LNCAP (cell line): ENCODE measurements at regions not wholly inside any gene's neighbourhood (a gene's known extent, or its start where the extent isn't known, plus 50 kb on each side); places are given as distances from the start of the nearest gene placed in this dataset.

Experiments used
- CTCF ChIP-seq: fragments of 450-650 bp; IDR thresholded peaks from 2 replicates; pipeline ENCODE4 v1.5.1; 2017; ENCODE audit warnings: mild to moderate bottlenecking

DNA sequence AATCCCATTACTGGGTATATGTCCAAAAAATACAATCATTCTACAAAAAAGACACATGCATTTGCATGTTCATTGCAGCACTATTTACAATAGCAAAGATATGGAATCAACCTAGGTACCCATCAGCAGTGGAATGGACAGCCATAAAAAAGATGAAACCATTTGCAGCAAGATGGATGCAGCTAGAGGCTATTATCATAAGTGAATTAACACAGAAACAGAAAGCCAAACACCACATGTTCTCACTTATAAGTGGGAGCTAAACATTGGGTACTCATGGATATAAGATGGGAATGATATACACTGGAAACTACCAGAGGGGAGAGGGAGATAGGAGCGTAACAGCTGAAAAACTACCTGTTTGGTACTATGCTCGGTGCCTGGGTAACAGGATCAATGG is 154.0 kb downstream of the TMEM26 start:
- TF ChIP-seq CTCF, result no peak

DNA sequence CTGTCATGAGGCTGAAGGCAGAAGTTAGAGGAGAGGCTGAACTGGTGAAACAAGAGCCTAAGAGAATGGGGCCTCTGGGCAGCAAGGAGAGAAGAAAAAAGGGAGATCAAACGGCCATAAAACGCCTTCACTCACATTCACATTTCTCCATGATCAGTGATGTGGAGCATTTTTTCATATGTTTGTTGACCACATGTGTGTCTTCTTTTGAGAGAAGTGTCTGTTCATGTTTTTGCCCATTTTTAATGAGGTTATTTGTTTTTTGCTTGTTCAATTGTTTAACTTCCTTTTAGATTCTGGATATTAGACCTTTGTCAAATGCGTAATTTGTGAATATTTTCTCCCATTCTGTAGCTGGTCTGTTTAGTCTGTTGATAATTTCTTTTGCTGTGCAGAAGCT is 155.0 kb downstream of the TMEM26 start:
- no peak for TF ChIP-seq CTCF

- no peak for TF ChIP-seq CTCF
Observed at GRCh38 chr10:61296161-61296560, 157.0 kb downstream of the TMEM26 start.

DNA sequence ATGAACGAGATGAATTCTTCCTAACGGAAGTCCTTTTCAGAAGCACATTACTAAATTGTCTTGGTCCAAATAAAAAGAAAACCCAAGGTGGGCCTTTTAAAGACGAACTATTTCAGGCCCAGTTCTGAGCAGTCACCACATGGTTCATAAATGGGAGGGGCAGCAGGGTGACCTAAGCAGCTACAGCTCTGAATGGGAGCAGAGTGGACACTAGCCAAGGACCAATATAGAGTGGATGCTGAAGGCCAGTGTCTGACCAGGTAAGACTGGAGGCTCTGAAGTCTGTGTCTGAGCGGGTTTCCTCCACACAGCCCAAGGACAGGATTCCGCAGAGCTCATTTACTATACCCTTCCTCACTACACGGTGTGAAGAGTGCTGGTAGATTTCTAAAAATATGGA is 159.1 kb downstream of the TMEM26 start:
- TF ChIP-seq CTCF, result no peak

GRCh38 chr10:61289813-61290212 is 163.4 kb downstream of the TMEM26 start:
- no peak for TF ChIP-seq CTCF

DNA sequence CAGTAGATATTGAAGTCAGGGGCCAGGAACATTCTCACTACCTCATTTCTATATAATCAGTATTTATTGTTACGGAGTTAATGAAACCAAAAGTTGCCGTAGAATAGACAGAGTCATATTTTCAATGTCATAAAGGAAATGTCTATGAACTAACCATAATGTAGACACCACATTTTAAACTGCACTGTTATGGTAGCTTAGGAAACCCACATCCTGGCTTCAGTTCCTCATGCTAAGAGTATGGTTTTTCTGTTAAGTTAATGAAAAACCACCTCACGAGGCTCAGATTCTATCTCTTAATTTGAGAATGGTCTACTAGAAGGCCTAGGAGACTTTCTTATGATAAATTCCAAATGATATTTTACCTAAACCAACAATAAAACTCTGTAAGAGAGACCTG is 166.5 kb downstream of the TMEM26 start:
- TF ChIP-seq CTCF, result no peak

DNA sequence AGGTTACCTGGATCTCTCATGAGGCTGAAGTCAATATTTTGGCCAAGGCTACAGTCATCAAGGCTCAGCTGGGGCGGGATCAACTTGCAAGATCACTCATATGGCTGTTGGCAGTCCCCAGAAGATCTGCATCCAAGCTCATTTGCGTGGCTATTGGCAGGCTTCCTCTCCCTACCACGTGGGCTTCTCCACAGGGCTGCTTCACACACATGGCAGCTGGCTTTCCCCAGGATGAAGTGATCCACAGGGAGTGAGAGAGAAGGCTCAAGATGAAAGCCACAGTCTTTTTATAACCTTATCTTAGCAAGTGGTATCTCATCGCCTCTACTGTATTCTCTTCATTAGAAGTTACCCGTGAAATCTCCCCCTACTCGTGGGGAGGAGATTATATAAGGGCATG is 167.4 kb downstream of the TMEM26 start:
- TF ChIP-seq CTCF, result no peak

DNA sequence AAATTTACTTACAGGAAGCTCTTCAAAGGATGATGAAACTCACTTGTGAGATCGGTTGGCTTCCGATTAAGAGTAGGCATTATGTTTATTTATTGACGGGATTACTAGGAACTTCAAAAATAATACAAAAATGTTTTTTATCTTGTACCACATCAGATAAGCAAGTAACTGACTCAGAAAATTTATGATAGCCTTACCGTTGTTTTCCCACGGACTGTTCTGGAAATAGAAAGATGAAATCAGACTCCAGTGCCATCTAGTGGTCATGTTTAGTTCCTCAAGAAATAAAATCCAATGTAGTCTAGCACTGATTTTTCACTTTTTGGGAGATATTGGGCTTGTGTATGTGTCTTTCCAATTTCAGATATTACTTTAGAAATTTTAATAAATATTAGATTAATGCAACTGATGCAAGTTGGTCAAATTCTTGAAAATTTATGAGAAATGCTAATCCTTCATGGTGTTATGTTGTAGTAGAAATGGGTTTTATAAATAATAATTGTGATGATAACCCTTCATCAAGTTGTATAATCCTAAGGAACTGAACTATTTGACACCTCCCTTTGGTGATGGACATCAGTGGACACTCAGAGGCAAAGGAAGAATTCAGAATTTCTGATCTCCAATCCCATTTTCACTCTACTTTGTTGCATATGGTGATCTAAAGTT is 168.8 kb downstream of the TMEM26 start:
- peak; percentile 67 for TF ChIP-seq CTCF
